GM19351 (cell line): ENCODE measurements at regions not wholly inside any gene's neighbourhood (a gene's known extent, or its start where the extent isn't known, plus 50 kb on each side); places are given as distances from the start of the nearest gene placed in this dataset.
"Not testable (repeated sequence)": the region's sequence is repeated elsewhere in the genome, so short reads cannot be mapped to it uniquely, and the experiment has no call there.

Experiments
- ATAC-seq: cut with Tn5 transposase; IDR thresholded peaks from one replicate; pipeline ENCODE4 v1.9.1; 2021; ENCODE audit warnings: mild to moderate bottlenecking, moderate library complexity; ENCODE audit not compliant: unreplicated experiment

DNA sequence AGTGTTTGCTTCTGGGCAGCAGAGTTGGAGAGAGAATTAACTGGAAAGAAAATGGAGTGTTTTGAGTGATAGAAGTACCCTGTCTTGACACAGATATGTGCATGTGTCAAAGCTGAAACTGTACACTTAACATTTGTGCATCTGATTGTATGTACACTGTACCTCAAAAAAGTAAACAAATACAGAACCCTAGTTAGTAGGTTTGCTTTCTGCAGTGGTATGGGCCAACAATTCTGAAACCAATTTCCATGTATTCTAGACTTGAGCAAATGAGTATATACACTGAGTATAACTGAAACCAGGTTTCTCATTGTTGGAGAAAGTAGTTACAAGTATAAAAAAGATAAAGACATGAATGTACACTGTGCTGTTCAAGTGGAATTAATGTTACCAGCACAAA lies 52.4 kb downstream of the ELAPOR2 start:
- no peak for ATAC-seq

DNA sequence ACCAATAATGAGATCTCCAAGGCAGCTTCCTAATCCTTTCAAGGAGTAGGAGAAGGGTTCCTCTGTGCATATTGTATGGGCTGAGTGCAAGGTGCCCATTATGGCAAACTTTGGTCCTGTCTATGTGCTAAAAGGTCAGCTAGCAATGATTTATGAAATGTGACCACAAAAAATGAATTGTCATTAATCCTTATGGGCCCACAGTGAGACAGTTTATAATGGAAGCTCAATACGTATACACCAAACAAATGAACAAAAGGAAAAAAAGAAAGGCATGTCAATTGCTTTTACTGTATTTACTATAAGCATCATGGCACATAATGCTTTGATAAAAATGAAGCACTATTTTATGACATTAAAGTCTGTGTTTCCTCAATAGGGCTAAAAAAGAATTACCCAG lies 54.5 kb downstream of the ELAPOR2 start:
- no peak for ATAC-seq

DNA sequence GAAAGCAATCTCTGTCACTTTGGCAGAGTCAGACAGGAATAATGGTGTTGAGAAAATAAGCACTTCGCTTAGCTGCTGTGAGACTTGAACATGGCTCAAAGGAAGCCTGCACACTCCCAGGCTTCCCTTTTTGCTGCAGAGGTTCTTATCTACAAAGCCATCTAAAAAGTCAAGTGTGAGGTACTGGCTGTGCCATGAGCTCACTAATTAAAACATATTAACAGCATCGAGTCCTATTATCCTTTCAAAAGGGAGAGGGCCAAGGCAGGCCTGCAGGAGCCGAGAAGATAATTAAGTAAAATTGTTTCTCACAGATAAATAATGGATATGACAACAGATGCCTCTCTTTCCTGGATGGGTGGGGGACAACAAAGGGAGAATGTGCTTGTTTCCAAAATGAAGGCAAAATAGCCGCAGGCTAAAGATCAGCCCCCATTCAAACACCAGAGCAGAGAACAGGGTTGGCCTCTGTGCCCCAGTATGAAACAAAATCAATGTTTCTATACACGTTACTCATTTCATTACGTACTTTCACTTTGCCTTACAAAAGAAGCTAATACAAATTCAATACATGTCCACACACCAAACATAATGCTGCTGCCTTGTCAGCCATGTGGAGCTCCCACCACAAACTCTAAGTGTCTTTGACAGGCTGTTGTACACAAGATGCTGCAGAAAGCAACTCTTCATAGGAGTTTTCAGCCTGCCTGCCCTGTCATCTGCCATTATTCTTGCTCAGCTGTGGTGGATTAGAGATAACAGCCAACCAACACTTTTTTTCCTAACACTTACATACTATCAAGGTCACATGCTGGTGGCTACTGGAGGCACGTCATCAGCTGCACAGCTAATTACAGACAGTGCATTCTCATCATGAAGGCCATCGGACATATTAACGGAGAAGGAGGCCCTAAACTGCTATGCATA lies 55.3 kb downstream of the ELAPOR2 start:
- ATAC-seq, result peak; percentile 74

- no peak for ATAC-seq
These were observed 58.2 kb downstream of the ELAPOR2 start for GRCh38 chr7:87001214-87001613.

DNA sequence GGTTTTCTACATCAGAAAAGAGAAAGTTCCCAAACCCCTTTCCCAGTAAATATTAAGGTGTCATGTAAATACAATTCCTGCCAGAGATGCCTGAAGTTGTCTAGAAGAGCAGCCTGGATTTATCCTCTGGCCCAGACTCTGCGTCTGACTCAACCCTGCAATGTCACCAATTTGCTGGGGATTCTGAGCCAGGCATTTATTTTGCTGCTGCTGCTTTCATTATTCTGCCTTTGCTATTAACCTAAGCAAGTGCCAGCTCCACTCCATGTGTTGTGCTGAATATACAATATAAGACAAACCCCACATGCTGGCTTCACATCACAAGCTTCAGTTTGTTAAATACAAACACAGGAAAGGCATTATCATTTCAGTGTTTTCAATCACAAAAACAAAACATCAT lies 59.1 kb downstream of the ELAPOR2 start:
- ATAC-seq, result no peak

- no peak for ATAC-seq
These were observed 59.7 kb downstream of the ELAPOR2 start for GRCh38 chr7:86999750-87000149.

DNA sequence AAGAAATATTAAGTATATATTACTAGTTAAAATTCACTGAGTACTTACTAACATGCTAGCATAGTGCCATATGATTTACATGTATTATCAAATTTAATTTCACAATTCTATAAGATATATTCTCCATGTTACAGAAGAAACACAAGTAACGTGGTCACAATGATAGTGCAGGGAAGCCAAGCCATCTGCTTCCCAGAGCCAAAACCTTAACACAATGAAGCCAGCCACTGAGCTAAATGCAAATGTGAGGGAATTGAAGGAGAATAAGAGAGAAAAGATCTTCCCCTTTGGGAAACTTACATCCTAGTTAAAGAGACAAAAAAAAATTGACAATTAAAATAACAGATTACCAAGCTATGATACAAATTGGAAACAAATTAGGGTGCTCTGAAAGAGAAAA lies 63.6 kb downstream of the ELAPOR2 start:
- no peak for ATAC-seq

DNA sequence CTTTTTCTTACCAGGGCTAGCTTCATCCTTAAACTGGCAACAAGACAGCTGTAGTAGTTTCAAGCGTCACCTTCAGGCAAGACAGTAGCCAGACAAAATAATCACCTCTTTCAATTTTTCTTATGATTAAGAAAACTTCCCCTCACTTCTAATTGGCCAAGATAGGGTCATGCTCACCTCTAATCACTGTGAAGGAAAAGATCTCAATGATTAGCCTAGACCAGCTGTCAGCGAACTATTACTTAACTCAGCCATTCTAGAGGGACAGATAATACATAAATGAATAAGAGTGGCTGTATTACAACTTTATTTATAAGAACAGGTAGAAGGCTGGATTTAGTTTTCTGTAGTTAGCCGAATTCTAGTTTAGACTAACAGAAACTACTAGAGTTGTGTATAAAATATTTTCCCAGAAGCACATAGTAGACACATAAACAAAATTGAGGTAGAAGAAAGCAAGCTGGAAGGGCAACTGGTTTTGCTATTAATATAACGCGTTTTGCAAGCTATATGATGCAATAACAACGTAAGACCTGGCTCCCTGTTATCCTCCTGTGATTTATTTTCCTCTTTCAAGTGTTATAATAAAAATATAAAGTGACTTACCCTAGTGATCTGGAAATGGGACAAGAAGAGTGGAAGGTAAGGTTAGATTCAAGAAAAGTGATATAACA lies 64.3 kb downstream of the ELAPOR2 start:
- no peak for ATAC-seq

- no peak for ATAC-seq
These were observed 67.7 kb downstream of the ELAPOR2 start for GRCh38 chr7:86991771-86992191.

GRCh38 chr7:86991093-86991769 lies 68.2 kb downstream of the ELAPOR2 start:
- no peak for ATAC-seq

GRCh38 chr7:86989407-86989806 lies 70.0 kb downstream of the ELAPOR2 start:
- no peak for ATAC-seq

DNA sequence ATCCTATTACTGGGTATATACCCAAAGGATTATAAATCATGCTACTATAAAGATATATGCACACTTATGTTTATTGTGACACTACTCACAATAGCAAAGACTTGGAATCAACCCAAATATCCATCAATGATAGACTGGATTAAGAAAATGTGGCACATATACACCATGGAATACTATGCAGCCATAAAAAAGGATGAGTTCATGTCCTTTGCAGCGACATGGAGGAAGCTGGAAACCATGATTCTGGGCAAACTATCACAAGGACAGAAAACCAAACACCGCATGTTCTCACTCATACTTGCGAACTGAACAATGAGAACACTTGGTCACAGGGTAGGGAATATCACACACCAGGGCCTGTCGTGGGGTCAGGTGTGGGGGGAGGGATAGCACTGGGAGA lies 71.6 kb downstream of the ELAPOR2 start:
- not testable (repeated sequence) for ATAC-seq

GRCh38 chr7:86987358-86987757 lies 72.1 kb downstream of the ELAPOR2 start:
- ATAC-seq, result not testable (repeated sequence)

- not testable (repeated sequence) for ATAC-seq
These were observed 74.1 kb downstream of the ELAPOR2 start for GRCh38 chr7:86985342-86985741.

DNA sequence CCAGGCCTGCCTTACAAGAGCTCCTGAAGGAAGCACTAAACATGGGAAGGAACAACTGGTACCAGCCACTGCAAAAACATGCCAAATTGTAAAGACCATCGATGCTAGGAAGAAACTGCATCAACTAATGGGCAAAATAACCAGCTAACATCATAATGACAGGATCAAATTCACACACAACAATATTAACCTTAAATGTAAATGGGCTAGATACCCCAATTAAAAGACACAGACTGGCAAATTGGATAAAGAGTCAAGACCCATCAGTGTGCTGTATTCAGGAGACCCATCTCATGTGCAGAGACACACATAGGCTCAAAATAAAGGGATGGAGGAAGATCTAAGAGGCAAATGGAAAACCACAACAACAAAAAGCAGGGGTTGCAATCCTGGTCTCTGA lies 75.8 kb downstream of the ELAPOR2 start:
- not testable (repeated sequence) for ATAC-seq

DNA sequence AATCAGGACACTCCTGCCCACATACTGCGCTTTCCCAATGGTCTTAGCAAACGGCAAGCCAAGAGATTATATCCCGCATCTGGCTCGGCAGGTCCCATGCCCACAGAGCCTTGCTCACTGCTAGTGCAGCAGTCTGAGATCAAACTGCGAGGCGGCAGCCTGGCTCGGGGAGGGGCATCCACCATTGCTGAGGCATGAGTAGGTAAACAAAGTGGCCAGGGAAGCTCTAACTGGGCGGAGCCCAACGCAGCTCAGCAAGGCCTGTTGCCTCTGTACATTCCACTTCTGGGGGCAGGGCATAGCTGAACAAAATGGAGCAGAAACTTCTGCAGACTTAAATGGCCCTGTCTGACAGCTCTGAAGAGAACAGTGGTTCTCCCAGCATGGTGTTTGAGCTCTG lies 77.5 kb downstream of the ELAPOR2 start:
- not testable (repeated sequence) for ATAC-seq

DNA sequence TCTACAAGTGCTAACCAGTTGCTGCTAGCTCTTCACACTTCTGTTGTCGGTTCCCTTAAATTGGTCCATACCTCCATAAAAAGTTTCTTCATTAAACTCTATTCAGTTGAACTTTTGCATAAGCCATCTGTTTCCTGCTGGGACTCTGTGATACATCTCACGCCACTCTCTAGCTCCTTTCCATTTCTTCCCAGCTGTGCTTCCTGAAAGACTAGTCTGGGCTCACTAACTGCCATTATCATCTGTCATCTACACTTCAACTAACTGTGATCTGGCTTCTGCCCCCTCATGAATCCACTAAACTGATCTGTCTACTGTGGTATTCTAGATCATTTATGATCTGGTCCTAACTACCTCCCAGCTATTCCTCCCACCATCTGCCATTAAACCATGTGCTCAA lies 78.3 kb downstream of the ELAPOR2 start:
- no peak for ATAC-seq

DNA sequence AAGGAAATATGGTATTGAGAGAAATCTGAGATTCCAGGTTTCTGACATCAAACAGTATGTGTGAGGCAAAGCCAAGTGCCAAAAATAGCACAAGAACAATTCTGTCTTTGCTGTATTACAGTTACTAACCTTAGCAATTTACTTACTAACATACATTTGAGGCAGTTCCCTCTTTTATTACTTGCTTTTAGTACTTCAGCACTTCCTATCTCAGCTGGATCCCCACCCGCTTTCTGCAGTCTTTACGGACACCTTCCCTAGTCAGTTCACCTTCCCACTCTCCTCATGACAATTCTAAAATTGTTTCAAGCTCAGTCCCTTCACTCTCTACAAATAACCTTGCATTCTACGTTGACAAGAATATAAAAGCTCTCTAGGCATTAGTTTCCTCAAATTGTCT lies 79.2 kb downstream of the ELAPOR2 start:
- no peak for ATAC-seq

GRCh38 chr7:86978808-86979506 lies 80.5 kb downstream of the ELAPOR2 start:
- ATAC-seq, result peak; percentile 96

DNA sequence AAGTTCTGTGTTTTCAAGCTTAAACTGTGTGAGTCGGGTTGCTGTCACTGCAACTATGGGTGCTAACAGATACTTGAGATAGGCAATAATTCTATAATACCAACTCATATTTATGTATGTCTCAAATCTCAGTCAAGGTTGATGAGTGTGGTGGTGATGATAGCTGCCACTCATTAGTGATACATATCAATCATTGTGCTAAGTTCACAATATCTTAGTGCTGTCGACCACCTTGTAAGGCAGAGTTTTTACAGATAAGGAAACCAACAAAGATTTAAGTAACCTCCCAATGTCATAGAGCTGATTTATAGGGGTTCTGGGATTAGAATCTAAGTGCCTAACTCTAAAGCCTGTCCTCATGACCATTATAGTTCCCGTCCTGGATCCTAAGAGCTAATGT lies 82.5 kb downstream of the ELAPOR2 start:
- ATAC-seq, result no peak

- no peak for ATAC-seq
These were observed 83.5 kb downstream of the ELAPOR2 start for GRCh38 chr7:86975914-86976313.
